Right lobe of liver (tissue), 6 donors: ENCODE measurements at regions not wholly inside any gene's neighbourhood (a gene's known extent, or its start where the extent isn't known, plus 50 kb on each side); places are given as distances from the start of the nearest gene placed in this dataset.

Experiments
- ATAC-seq, 4 donors: fragments of 200-7000 bp; cut with Tn5 transposase; one replicate each; pipeline ENCODE4 v1.9.1; 2020; ENCODE audit warnings: mild to moderate bottlenecking in 4 of 4, moderate library complexity in 4 of 4
- DNase-seq, 3 donors: peaks; one replicate each; pipeline ENCODE4 v3.0.0-alpha.2; 2020
- H3K27ac ChIP-seq, 3 donors: fragments of 200-600 bp; one replicate each; pipeline ENCODE4 v1.8.0; 2022
- H3K27me3 ChIP-seq, 2 donors: fragments of 200-600 bp; one replicate each; pipeline ENCODE4 v1.8.0; 2022
- H3K36me3 ChIP-seq, 4 donors: fragments of 200-600 bp; sonication (generic) in 1 of 4; one replicate each; pipeline versions ENCODE4 v1.5.1 to v1.8.0; 2017 to 2022; ENCODE audit warnings: control low read depth in 1 of 4
- H3K4me1 ChIP-seq, 4 donors: fragments of 200-600 bp; sonication (generic) in 1 of 4; one replicate each; pipeline versions ENCODE4 v1.5.1 to v1.8.0; 2017 to 2022; ENCODE audit warnings: control low read depth in 1 of 4
- H3K4me3 ChIP-seq, 3 donors: fragments of 200-600 bp; one replicate each; pipeline ENCODE4 v1.8.0; 2022
- H3K9me3 ChIP-seq, 4 donors: fragments of 200-600 bp; sonication (generic) in 1 of 4; one replicate each; pipeline versions ENCODE4 v1.5.1 to v1.8.0; 2017 to 2022; ENCODE audit warnings: control low read depth in 1 of 4
- POLR2A ChIP-seq: fragments of 450-650 bp; IDR thresholded peaks from one replicate; pipeline ENCODE4 v1.6.1; 2017; ENCODE audit warnings: antibody characterized with exemption, mild to moderate bottlenecking
- WGBS: methylation state at CpG from one replicate; pipeline ENCODE4 v1.1.6; 2018; ENCODE audit warnings: low coverage, low lambda C conversion rate; ENCODE audit not compliant: insufficient coverage; ENCODE audit errors: missing lambda C conversion rate; 5-methylcytosine and 5-hydroxymethylcytosine counted together
- intact Hi-C, 2 donors: fragments of 100-400 bp; cut with DNase I; formaldehyde crosslinking; loops; one replicate each; pipeline versions ENCODE4 v1.11.2 to v1.14.1; 2022
- TF ChIP-seq, protein P1 (sequence below), 4 donors: fragments of 200-600 bp in 3 of 4; fragments of 450-650 bp in 1 of 4; IDR thresholded peaks; one replicate each; pipeline versions ENCODE4 v1.5.1 to v1.8.0; 2016 to 2022; ENCODE audit warnings: antibody characterized with exemption in 4 of 4, mild to moderate bottlenecking in 2 of 4
- donor health status: DM: no; HTN: yes; CAD: no.
- donor health status: DM: no; HTN: no; CAD: no.
- donor health status: DM: no; HTN: no; CAD: no.
- donor health status: DM: no; HTN: yes; CAD: no.
- donor health status: DM: no; HTN: yes; CAD: no.

DNA sequence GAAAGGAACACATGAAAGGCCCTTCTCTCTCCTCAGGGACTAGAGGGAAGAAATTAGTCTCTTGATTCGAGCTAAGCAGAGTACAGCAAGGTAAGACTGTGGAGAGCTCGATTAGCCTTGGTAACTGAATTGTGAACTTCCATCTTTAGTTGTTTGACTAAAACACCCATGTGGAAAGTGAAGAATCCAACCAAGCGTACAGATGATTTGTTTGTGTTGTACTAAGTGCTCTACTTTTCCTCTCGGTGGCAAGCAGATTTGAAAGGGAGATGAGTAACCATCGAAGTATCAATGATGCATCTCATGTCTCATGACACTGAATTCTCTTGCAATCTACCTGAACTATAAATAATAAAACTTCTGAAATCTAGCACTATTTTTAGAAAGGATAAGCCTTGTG is 80.7 kb downstream of the FZD1 start:
- no peak for DNase-seq
- TF ChIP-seq, protein P1, sequence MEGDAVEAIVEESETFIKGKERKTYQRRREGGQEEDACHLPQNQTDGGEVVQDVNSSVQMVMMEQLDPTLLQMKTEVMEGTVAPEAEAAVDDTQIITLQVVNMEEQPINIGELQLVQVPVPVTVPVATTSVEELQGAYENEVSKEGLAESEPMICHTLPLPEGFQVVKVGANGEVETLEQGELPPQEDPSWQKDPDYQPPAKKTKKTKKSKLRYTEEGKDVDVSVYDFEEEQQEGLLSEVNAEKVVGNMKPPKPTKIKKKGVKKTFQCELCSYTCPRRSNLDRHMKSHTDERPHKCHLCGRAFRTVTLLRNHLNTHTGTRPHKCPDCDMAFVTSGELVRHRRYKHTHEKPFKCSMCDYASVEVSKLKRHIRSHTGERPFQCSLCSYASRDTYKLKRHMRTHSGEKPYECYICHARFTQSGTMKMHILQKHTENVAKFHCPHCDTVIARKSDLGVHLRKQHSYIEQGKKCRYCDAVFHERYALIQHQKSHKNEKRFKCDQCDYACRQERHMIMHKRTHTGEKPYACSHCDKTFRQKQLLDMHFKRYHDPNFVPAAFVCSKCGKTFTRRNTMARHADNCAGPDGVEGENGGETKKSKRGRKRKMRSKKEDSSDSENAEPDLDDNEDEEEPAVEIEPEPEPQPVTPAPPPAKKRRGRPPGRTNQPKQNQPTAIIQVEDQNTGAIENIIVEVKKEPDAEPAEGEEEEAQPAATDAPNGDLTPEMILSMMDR (IDR thresholded peaks at IDR 0.05), result no peak
- no peak for TF ChIP-seq POLR2A

DNA sequence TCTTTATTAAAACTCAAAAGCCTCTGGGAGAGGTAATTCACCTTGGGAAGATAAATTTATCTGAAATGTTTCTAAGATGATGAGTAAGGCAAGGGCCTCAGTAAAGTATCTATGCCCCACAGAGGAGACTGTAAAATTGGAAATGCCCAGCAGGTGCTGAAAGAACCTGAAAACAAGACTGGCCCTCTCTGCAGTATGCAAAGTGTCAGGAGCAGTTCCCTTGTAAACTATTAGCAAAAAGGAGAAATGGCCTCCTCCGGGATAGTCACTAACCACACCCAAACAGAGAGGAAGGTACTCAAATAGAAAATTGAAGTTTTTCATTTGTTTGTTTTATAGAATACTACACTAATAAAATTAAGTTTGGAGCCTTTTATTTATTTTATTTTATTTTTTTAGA is 81.2 kb downstream of the FZD1 start:
- peaks cover 0 to 2% (median 0%) of the 10 kb centered on the region in 4 donors for H3K4me1 ChIP-seq
- no peak overlapping the region for H3K27ac ChIP-seq
- no peak overlapping the region for H3K4me3 ChIP-seq
- no peaks in the 10 kb centered on the region for H3K27me3 ChIP-seq
- WGBS, result 82% methylated on average over 1 of the region's 1 CpG
- TF ChIP-seq POLR2A, result no peak
- TF ChIP-seq, protein P1 (IDR thresholded peaks at IDR 0.05), result no peak
- H3K36me3 ChIP-seq, result no peaks in the 10 kb centered on the region
- H3K9me3 ChIP-seq, result no peaks in the 10 kb centered on the region
- no peak for DNase-seq
- intact Hi-C loops, result no loop called here
- ATAC-seq, result peak in 1 of 4 donors; percentile 18

More for the DNA sequence above, 80.7 kb downstream of the FZD1 start:
- H3K27ac ChIP-seq, result no peak overlapping the region
- 77% methylated on average over 5 of the region's 5 CpGs for WGBS
- H3K9me3 ChIP-seq, result no peaks in the 10 kb centered on the region
- no peaks in the 10 kb centered on the region for H3K36me3 ChIP-seq
- no peaks in the 10 kb centered on the region for H3K27me3 ChIP-seq
- no peak for ATAC-seq
- no peak overlapping the region for H3K4me3 ChIP-seq
- peaks cover 0 to 2% (median 0%) of the 10 kb centered on the region in 4 donors for H3K4me1 ChIP-seq
- intact Hi-C loops, result no loop called here

DNA sequence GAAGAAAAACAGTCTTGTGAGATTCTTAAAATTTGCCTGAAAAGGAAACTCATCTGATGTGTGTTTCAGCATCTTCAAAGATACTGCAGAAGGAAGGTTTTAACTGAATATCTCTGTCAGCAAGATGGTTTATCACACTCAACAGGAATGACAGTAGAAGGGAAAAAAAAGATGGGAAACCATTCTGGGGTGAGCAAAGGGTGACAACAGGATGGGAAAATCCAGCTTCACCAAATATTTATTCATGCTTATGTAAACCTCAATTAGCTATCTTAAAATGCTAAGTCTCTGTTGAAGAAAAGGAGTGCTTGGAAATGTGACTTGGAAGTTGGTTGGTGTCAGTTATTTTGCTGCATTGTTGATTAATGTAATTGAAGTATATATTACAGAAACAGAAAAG is 82.2 kb downstream of the FZD1 start:
- intact Hi-C loops, result no loop called here
- no peak overlapping the region for H3K4me3 ChIP-seq
- ATAC-seq (no peak), DNase-seq (no peak)
- no peaks in the 10 kb centered on the region for H3K36me3 ChIP-seq
- no peak overlapping the region for H3K27ac ChIP-seq
- TF ChIP-seq, protein P1 (IDR thresholded peaks at IDR 0.05), result no peak
- no peaks in the 10 kb centered on the region for H3K27me3 ChIP-seq
- no peaks in the 10 kb centered on the region for H3K9me3 ChIP-seq
- peaks cover 0 to 2% (median 0%) of the 10 kb centered on the region in 4 donors for H3K4me1 ChIP-seq

DNA sequence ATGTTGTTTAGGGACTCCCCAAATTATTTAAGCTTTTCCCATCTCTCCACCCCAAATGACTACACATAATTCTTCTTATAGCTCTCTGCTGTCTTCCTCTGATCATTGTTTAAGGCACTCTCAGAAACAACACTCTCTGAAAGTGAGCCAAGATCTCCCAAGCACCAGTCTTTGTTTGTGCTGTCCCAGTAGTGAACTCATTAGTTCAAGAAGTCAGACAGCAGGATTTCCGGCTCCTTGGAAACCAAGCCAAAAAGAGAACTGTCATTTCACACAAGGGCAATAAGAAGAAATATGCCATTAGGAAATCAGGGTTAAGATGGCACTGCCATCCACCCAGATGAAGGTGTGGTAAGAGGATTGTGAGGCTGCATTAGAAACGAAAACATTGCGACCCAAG is 83.1 kb downstream of the FZD1 start:
- intact Hi-C loops, result no loop called here
- peak; percentile 68 to 81 (median 74) for ATAC-seq

More for the DNA sequence above, 83.1 kb downstream of the FZD1 start:
- Histone ChIP-seq H3K27me3 (no peaks in the 10 kb centered on the region), H3K9me3 (no peaks in the 10 kb centered on the region), H3K27ac (peak overlapping the region in 1 of 3 donors; percentile 11), H3K4me1 (peaks cover 0 to 2% (median 0%) of the 10 kb centered on the region in 4 donors), H3K4me3 (no peak overlapping the region), H3K36me3 (no peaks in the 10 kb centered on the region)
- no peak for DNase-seq
- 32% methylated on average over 3 of the region's 3 CpGs for WGBS
- no peak for TF ChIP-seq POLR2A
- TF ChIP-seq, protein P1 (IDR thresholded peaks at IDR 0.05), result no peak
